K562 (cell line): ENCODE measurements at regions not wholly inside any gene's neighbourhood (a gene's known extent, or its start where the extent isn't known, plus 50 kb on each side); places are given as distances from the start of the nearest gene placed in this dataset.

Source experiments
- ARNT ChIP-seq, 2 experiments: fragments of 450-650 bp; IDR thresholded peaks; 2 replicates each; pipeline ENCODE4 v1.6.1; 2016; ENCODE audit warnings: mild to moderate bottlenecking in 1 of 2
- BCL6 ChIP-seq: fragments of 250-450 bp; sonication (Bioruptor Pico); IDR thresholded peaks from 2 replicates; pipeline ENCODE4 v1.4.0; 2020
- COPS2 ChIP-seq: fragments of 450-650 bp; conservative IDR thresholded peaks from 2 replicates; pipeline ENCODE4 v1.6.1; 2016; ENCODE audit warnings: mild to moderate bottlenecking, moderate library complexity
- CREB1 ChIP-seq, 2 experiments: sonication (generic) in 1 of 2; formaldehyde crosslinking in 1 of 2; IDR thresholded peaks; 2 replicates each; pipeline versions ENCODE4 v1.6.1 to v1.8.0; 2012 to 2022; ENCODE audit warnings: inconsistent platforms in 1 of 2, mild to moderate bottlenecking in 1 of 2, missing genetic modification reagents in 1 of 2, moderate library complexity in 1 of 2
- CREM ChIP-seq: IDR thresholded peaks from 2 replicates; pipeline ENCODE4 v1.6.1; 2014; ENCODE audit warnings: antibody characterized with exemption, low read depth
- DDX20 ChIP-seq: fragments of 450-650 bp; IDR thresholded peaks from 2 replicates; pipeline ENCODE4 v1.6.1; 2016; ENCODE audit warnings: missing genetic modification characterization, low read depth, mild to moderate bottlenecking, missing compliant biosample characterization, moderate library complexity
- HDAC3 ChIP-seq: fragments of 450-650 bp; IDR thresholded peaks from 2 replicates; pipeline ENCODE4 v1.6.1; 2018; ENCODE audit warnings: borderline replicate concordance, mild to moderate bottlenecking, moderate library complexity; ENCODE audit not compliant: partially characterized antibody
- JUND ChIP-seq, 2 experiments: IDR thresholded peaks; 2 replicates in 1 of 2; 3 replicates in 1 of 2; pipeline ENCODE4 v1.6.1; 2011; ENCODE audit warnings: borderline replicate concordance in 2 of 2, low read depth in 2 of 2, low read length in 2 of 2, improper control_type of control experiment in 1 of 2, missing biosample characterization in 1 of 2, missing genetic modification characterization in 1 of 2, missing genetic modification reagents in 1 of 2
- NCOA4 ChIP-seq: fragments of 450-650 bp; IDR thresholded peaks from 2 replicates; pipeline ENCODE4 v1.6.1; 2018; ENCODE audit warnings: mild to moderate bottlenecking; ENCODE audit not compliant: partially characterized antibody
- NFIX ChIP-seq: fragments of 250-450 bp; sonication (Bioruptor Pico); IDR thresholded peaks from 2 replicates; pipeline ENCODE4 v1.4.0; 2020; ENCODE audit warnings: low read depth, mild to moderate bottlenecking, moderate library complexity
- NR2C2 ChIP-seq, 2 experiments: fragments of 200-800 bp in 1 of 2; sonication (Bioruptor generic) in 1 of 2; sonication (generic) in 1 of 2; formaldehyde crosslinking in 1 of 2; IDR thresholded peaks; 2 replicates each; pipeline versions ENCODE4 v1.6.1 to v1.8.0; 2016 to 2022; ENCODE audit warnings: mild to moderate bottlenecking in 1 of 2, missing compliant biosample characterization in 1 of 2, missing genetic modification characterization in 1 of 2, missing genetic modification reagents in 1 of 2
- RUNX1 ChIP-seq: sonication (generic); IDR thresholded peaks from 2 replicates; pipeline ENCODE4 v1.6.1; 2016; ENCODE audit warnings: antibody characterized with exemption, low read depth
- ZBTB17 ChIP-seq: fragments of 450-650 bp; formaldehyde crosslinking; IDR thresholded peaks from 2 replicates; pipeline ENCODE4 v1.4.0; 2020; ENCODE audit warnings: mild to moderate bottlenecking
- ZC3H11A ChIP-seq: IDR thresholded peaks from 2 replicates; pipeline ENCODE4 v1.6.1; 2012; ENCODE audit warnings: low read depth, low read length, improper control_type of control experiment
- ZFPM2 ChIP-seq: fragments of 250-450 bp; sonication (Bioruptor Pico); IDR thresholded peaks from 2 replicates; pipeline ENCODE4 v1.5.1; 2022; ENCODE audit warnings: mild to moderate bottlenecking
- ZNF408 ChIP-seq: fragments of 250-450 bp; sonication (Bioruptor Pico); IDR thresholded peaks from 2 replicates; pipeline ENCODE4 v1.4.0; 2020; ENCODE audit warnings: low read depth, mild to moderate bottlenecking, moderate library complexity
- ZNF75A ChIP-seq: fragments of 450-650 bp; formaldehyde crosslinking; IDR thresholded peaks from 2 replicates; pipeline ENCODE4 v1.4.0; 2020; ENCODE audit warnings: mild to moderate bottlenecking
- TF ChIP-seq, protein P1 (sequence below), 2 experiments: fragments of 450-650 bp in 1 of 2; sonication (generic) in 1 of 2; formaldehyde crosslinking; conservative IDR thresholded peaks; 2 replicates each; pipeline versions ENCODE4 v1.4.0 to v1.8.1; 2020 to 2022; ENCODE audit warnings: mild to moderate bottlenecking in 1 of 2, missing genetic modification reagents in 1 of 2
- TF ChIP-seq, protein P2 (sequence below): fragments of 450-650 bp; formaldehyde crosslinking; IDR thresholded peaks from 2 replicates; pipeline ENCODE4 v1.4.0; 2022; ENCODE audit warnings: missing genetic modification characterization
- TF ChIP-seq, protein P3 (sequence below): fragments of 450-650 bp; IDR thresholded peaks from 2 replicates; pipeline ENCODE4 v1.7.0; 2016; ENCODE audit warnings: borderline replicate concordance
- TF ChIP-seq, protein P4 (sequence below): fragments of 450-650 bp; conservative IDR thresholded peaks from 2 replicates; pipeline ENCODE4 v1.6.1; 2016; ENCODE audit warnings: missing genetic modification characterization, low read depth, mild to moderate bottlenecking, control low read depth, missing compliant biosample characterization

DNA sequence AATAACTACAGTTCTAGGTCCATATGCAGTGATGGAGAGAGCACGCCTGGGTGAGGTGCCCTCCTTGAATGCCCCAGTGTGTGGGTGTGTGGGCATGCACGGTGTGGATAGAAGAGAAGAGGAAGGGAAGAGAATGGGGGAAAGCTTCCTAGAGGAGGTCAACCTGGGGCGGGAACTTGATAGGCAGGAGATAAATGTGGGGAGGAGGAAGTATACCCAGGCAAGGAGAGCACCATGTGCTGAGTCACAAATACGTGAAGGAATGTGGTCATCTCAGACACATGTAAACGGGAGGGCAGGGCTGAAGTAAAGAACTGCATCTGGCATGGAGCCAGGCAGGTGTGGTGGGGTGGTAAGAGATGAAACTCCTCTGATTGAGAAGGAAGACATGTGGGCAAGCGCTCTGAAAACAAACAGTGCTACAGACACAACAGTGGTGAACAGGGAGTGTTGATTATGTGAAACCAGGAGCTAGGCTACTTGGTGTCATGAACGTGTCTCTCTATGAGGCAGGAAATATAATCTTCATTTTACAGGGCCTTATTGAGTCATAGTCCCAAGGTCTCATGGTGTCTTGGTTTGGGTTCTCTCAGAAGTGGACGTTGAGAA, 61.5 kb upstream of the EED start (continued):
- TF ChIP-seq ZNF408 (CRISPR knock-in tag) (no peak), RUNX1 (no peak), NCOA4 (no peak), BCL6 (peak; percentile 35; the same call in 1 of the 2 replicates), DDX20 (no peak), ZC3H11A (no peak), ZNF75A (CRISPR knock-in tag) (no peak), ZBTB17 (CRISPR knock-in tag) (peak; percentile 39; the same call in 1 of the 2 replicates), CREB1 (IDR thresholded peaks at IDR 0.05) (no peak), CREB1 (CRISPR knock-in tag; IDR thresholded peaks at IDR 0.05) (no peak), HDAC3 (peak; percentile 30), ZFPM2 (CRISPR knock-in tag) (no peak), NFIX (peak; percentile 84), NR2C2 (CRISPR knock-in tag; IDR thresholded peaks at IDR 0.05) (no peak), NR2C2 (tag; IDR thresholded peaks at IDR 0.05) (peak; percentile 82), COPS2 (no peak), CREM (peak; percentile 80), JUND (IDR thresholded peaks at IDR 0.05; ENCODE audit: borderline replicate concordance, low read depth, low read length) (peak; percentile 86; the same call in 1 of the 2 replicates), JUND (tag; IDR thresholded peaks at IDR 0.05; ENCODE audit: borderline replicate concordance, low read depth, low read length) (peak; percentile 90; the same call in 2 of the 3 replicates), ARNT (IDR thresholded peaks at IDR 0.05) (peak; percentile 64 to 90; a peak in 2 of 4 replicates)
- TF ChIP-seq, protein P1, sequence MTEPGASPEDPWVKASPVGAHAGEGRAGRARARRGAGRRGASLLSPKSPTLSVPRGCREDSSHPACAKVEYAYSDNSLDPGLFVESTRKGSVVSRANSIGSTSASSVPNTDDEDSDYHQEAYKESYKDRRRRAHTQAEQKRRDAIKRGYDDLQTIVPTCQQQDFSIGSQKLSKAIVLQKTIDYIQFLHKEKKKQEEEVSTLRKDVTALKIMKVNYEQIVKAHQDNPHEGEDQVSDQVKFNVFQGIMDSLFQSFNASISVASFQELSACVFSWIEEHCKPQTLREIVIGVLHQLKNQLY (CRISPR knock-in tag; conservative IDR thresholded peaks at IDR 0.05): no peak
- TF ChIP-seq, protein P2, sequence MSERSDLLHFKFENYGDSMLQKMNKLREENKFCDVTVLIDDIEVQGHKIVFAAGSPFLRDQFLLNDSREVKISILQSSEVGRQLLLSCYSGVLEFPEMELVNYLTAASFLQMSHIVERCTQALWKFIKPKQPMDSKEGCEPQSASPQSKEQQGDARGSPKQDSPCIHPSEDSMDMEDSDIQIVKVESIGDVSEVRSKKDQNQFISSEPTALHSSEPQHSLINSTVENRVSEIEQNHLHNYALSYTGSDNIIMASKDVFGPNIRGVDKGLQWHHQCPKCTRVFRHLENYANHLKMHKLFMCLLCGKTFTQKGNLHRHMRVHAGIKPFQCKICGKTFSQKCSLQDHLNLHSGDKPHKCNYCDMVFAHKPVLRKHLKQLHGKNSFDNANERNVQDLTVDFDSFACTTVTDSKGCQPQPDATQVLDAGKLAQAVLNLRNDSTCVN: peak; percentile 19; the same call in 1 of the 2 replicates
- TF ChIP-seq, protein P3, sequence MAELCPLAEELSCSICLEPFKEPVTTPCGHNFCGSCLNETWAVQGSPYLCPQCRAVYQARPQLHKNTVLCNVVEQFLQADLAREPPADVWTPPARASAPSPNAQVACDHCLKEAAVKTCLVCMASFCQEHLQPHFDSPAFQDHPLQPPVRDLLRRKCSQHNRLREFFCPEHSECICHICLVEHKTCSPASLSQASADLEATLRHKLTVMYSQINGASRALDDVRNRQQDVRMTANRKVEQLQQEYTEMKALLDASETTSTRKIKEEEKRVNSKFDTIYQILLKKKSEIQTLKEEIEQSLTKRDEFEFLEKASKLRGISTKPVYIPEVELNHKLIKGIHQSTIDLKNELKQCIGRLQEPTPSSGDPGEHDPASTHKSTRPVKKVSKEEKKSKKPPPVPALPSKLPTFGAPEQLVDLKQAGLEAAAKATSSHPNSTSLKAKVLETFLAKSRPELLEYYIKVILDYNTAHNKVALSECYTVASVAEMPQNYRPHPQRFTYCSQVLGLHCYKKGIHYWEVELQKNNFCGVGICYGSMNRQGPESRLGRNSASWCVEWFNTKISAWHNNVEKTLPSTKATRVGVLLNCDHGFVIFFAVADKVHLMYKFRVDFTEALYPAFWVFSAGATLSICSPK: 0 out of 2 replicates have a peak, but pooled peaks have one; percentile 42
- TF ChIP-seq, protein P4, sequence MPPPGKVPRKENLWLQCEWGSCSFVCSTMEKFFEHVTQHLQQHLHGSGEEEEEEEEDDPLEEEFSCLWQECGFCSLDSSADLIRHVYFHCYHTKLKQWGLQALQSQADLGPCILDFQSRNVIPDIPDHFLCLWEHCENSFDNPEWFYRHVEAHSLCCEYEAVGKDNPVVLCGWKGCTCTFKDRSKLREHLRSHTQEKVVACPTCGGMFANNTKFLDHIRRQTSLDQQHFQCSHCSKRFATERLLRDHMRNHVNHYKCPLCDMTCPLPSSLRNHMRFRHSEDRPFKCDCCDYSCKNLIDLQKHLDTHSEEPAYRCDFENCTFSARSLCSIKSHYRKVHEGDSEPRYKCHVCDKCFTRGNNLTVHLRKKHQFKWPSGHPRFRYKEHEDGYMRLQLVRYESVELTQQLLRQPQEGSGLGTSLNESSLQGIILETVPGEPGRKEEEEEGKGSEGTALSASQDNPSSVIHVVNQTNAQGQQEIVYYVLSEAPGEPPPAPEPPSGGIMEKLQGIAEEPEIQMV (tag): peak; percentile 39; the same call in 1 of the 2 replicates
